Keratinocyte (primary cell): ENCODE measurements at regions not wholly inside any gene's neighbourhood (a gene's known extent, or its start where the extent isn't known, plus 50 kb on each side); places are given as distances from the start of the nearest gene placed in this dataset.
A peak's percentile ranks its signal among the peaks of the same experiment; 100 is the strongest.

Experiments
- DNase-seq: peaks from one replicate; pipeline ENCODE4 v3.0.0-alpha.2; 2011; ENCODE audit warnings: low read depth, missing footprints, low spot score
- FAIRE-seq: peaks from 2 replicates; lab custom pipeline; 2011; peaks lifted over from hg19 to GRCh38; lab: Jason Lieb, UNC
- H2AFZ ChIP-seq: 2 replicates; pipeline ENCODE4 v1.6.0; 2012; ENCODE audit warnings: low read length, control low read depth, inconsistent platforms; ENCODE audit not compliant: control insufficient read depth
- H3K27ac ChIP-seq: 2 replicates; pipeline ENCODE4 v1.5.1; 2011; ENCODE audit warnings: low read length; ENCODE audit not compliant: control insufficient read depth, insufficient read depth
- H3K27me3 ChIP-seq: 3 replicates; pipeline ENCODE4 v1.6.0; 2011; ENCODE audit warnings: low read length; ENCODE audit not compliant: control insufficient read depth, insufficient read depth; ENCODE audit errors: extremely low read depth
- H3K36me3 ChIP-seq, 2 experiments: 2 replicates in 1 of 2; 3 replicates in 1 of 2; pipeline ENCODE4 v1.5.1; 2011; ENCODE audit warnings: low read length in 2 of 2, mild to moderate bottlenecking in 1 of 2; ENCODE audit not compliant: control insufficient read depth in 2 of 2, insufficient read depth in 2 of 2; ENCODE audit errors: extremely low read depth in 1 of 2
- H3K4me1 ChIP-seq: 3 replicates; pipeline ENCODE4 v1.5.1; 2011; ENCODE audit warnings: low read length; ENCODE audit not compliant: control insufficient read depth, insufficient read depth; ENCODE audit errors: extremely low read depth
- H3K4me2 ChIP-seq: 3 replicates; pipeline ENCODE4 v1.6.0; 2011; ENCODE audit warnings: low read depth, low read length; ENCODE audit not compliant: control insufficient read depth, insufficient read depth; ENCODE audit errors: extremely low read depth
- H3K4me3 ChIP-seq, 3 experiments: fragments of 200-600 bp in 1 of 3; sonication (generic) in 1 of 3; 2 replicates in 2 of 3; 3 replicates in 1 of 3; pipeline ENCODE4 v1.5.1; 2011 to 2016; ENCODE audit warnings: low read length in 3 of 3, mild to moderate bottlenecking in 3 of 3, control low read depth in 2 of 3, inconsistent platforms in 1 of 3, low read depth in 1 of 3, mixed read lengths in 1 of 3, mixed run types in 1 of 3, moderate library complexity in 1 of 3; ENCODE audit not compliant: control insufficient read depth in 2 of 3, insufficient read depth in 2 of 3; ENCODE audit errors: extremely low read depth in 1 of 3
- H3K79me2 ChIP-seq: 2 replicates; pipeline ENCODE4 v1.6.0; 2012; ENCODE audit warnings: low read length; ENCODE audit not compliant: control insufficient read depth, insufficient read depth
- H3K9ac ChIP-seq: 3 replicates; pipeline ENCODE4 v1.6.0; 2011; ENCODE audit warnings: low read length; ENCODE audit not compliant: control insufficient read depth, insufficient read depth; ENCODE audit errors: extremely low read depth
- H3K9me1 ChIP-seq: 3 replicates; pipeline ENCODE4 v1.6.0; 2011; ENCODE audit warnings: low read length; ENCODE audit not compliant: control insufficient read depth, insufficient read depth; ENCODE audit errors: extremely low read depth
- H3K9me3 ChIP-seq: 2 replicates; pipeline ENCODE4 v1.5.1; 2012; ENCODE audit warnings: low read depth, low read length; ENCODE audit not compliant: control insufficient read depth
- H4K20me1 ChIP-seq: 3 replicates; pipeline ENCODE4 v1.6.0; 2011; ENCODE audit warnings: low read length; ENCODE audit not compliant: control insufficient read depth, insufficient read depth; ENCODE audit errors: extremely low read depth
- EZH2 ChIP-seq: IDR thresholded peaks from one replicate; pipeline ENCODE4 v1.6.1; 2012; ENCODE audit warnings: inconsistent platforms, mild to moderate bottlenecking, low read length, moderate library complexity
- dilution Hi-C: fragments of 300-500 bp; cut with MboI; formaldehyde crosslinking; loops from one replicate; pipeline ENCODE4 v1.7.0; 2020; ENCODE audit warnings: low sequenced_read_pairs; ENCODE audit not compliant: extremely low pct_ligation_motif_present
- TF ChIP-seq, protein P1 (sequence below), 3 experiments: IDR thresholded peaks in 1 of 3; conservative IDR thresholded peaks in 1 of 3; optimal IDR thresholded peaks in 1 of 3; 2 replicates in 2 of 3; 3 replicates in 1 of 3; pipeline versions ENCODE3 to v1.5.1; 2011; ENCODE audit warnings: low read length in 3 of 3, mild to moderate bottlenecking in 3 of 3, moderate library complexity in 2 of 3, control low read depth in 1 of 3, inconsistent platforms in 1 of 3; ENCODE audit not compliant: insufficient read depth in 2 of 3; ENCODE audit errors: extremely low read depth in 1 of 3

DNA sequence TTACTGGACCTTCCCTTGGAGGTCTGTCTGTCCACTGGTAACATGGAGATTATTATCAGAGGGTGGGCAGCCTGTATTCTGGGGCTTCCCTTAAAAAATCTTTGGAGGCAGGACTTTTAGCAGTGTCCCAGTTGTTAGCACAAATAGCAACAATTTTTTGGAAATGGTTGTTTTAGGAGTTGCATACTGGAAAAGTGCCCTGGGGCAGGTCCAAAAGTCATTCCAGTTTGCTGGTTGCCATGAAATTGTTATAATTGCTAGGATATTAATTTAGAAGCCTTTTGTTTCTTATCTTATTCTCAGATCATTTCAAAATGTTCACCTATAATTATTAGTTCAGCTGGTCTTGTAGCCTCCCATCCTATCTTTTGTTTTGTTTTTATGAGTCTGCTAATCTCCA lies 71.0 kb downstream of the PTGS2 start:
- H3K4me2 ChIP-seq, result no peak overlapping the region
- H3K27me3 ChIP-seq, result no peaks in the 10 kb centered on the region
- no peaks in the 10 kb centered on the region for H3K9me3 ChIP-seq
- no peak overlapping the region for H3K9ac ChIP-seq
- no peaks in the 10 kb centered on the region for H4K20me1 ChIP-seq
- H3K4me1 ChIP-seq, result no peaks in the 10 kb centered on the region
- H3K9me1 ChIP-seq, result no peaks in the 10 kb centered on the region
- H2AFZ ChIP-seq, result no peak overlapping the region
- no peaks in the 10 kb centered on the region for H3K36me3 ChIP-seq
- dilution Hi-C loops, result loop anchor here (5.0 to 25.0 kb wide), 2 partner anchors 63 to 378 kb away; no protein-coding TSS in a partner anchor
- FAIRE-seq, result no peak
- H3K27ac ChIP-seq, result no peak overlapping the region
- TF ChIP-seq, protein P1, sequence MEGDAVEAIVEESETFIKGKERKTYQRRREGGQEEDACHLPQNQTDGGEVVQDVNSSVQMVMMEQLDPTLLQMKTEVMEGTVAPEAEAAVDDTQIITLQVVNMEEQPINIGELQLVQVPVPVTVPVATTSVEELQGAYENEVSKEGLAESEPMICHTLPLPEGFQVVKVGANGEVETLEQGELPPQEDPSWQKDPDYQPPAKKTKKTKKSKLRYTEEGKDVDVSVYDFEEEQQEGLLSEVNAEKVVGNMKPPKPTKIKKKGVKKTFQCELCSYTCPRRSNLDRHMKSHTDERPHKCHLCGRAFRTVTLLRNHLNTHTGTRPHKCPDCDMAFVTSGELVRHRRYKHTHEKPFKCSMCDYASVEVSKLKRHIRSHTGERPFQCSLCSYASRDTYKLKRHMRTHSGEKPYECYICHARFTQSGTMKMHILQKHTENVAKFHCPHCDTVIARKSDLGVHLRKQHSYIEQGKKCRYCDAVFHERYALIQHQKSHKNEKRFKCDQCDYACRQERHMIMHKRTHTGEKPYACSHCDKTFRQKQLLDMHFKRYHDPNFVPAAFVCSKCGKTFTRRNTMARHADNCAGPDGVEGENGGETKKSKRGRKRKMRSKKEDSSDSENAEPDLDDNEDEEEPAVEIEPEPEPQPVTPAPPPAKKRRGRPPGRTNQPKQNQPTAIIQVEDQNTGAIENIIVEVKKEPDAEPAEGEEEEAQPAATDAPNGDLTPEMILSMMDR (optimal IDR thresholded peaks at IDR 0.05 in 1 of 3, IDR thresholded peaks at IDR 0.05 in 1 of 3, conservative IDR thresholded peaks at IDR 0.05 in 1 of 3; ENCODE audit: extremely low read depth in 1 of 3, insufficient read depth in 2 of 3, low read length in 3 of 3), result no peak
- no peak for TF ChIP-seq EZH2
- DNase-seq, result no peak
- H3K4me3 ChIP-seq, result no peak overlapping the region
- H3K79me2 ChIP-seq, result no peaks in the 10 kb centered on the region

DNA sequence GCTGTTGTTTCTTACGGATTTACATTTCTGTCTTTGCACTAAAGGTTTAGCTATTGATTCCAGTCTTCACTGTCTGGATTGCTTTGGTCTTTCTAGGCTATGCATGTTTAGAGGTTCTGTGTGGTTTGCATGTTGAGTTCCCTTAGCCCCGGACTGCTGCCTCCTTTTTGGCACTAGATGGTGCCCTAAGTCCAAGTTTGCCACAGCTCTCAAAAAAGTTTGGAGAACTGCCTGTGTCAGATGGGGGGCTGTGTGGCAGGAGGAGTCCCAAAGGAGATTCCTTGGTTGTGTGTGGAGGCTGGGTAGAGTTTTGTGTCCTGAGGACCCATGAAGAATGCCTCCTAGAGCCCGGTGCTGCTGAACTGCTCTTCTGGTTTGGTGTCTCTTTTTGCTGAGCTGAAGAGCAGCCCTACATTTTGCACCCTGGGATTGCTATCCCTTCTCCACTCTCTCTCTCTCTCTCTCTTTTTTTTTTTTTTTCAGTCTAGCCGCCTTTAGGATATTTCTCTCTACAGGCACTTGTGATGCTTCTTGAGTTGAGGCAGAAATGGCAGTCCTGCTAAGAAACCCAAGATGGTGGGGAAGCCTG lies 74.4 kb downstream of the PTGS2 start:
- no peaks in the 10 kb centered on the region for H4K20me1 ChIP-seq
- DNase-seq (no peak), FAIRE-seq (peak; percentile 92)
- no peak for TF ChIP-seq EZH2
- TF ChIP-seq, protein P1 (optimal IDR thresholded peaks at IDR 0.05 in 1 of 3, IDR thresholded peaks at IDR 0.05 in 1 of 3, conservative IDR thresholded peaks at IDR 0.05 in 1 of 3; ENCODE audit: extremely low read depth in 1 of 3, insufficient read depth in 2 of 3, low read length in 3 of 3), result peak; percentile 82 to 85 (median 82)
- dilution Hi-C loops, result loop anchor here (5.0 to 25.0 kb wide), 2 partner anchors 66 to 381 kb away; no protein-coding TSS in a partner anchor
- no peaks in the 10 kb centered on the region for H3K9me3 ChIP-seq
- H3K9me1 ChIP-seq, result no peaks in the 10 kb centered on the region
- H3K4me2 ChIP-seq, result no peak overlapping the region
- H3K79me2 ChIP-seq, result no peaks in the 10 kb centered on the region
- no peak overlapping the region for H2AFZ ChIP-seq
- no peaks in the 10 kb centered on the region for H3K36me3 ChIP-seq
- no peaks in the 10 kb centered on the region for H3K4me1 ChIP-seq
- no peaks in the 10 kb centered on the region for H3K27me3 ChIP-seq
- H3K4me3 ChIP-seq, result no peak overlapping the region
- no peak overlapping the region for H3K9ac ChIP-seq
- H3K27ac ChIP-seq, result no peak overlapping the region
